NCI-H524 (cell line): ENCODE measurements at regions not wholly inside any gene's neighbourhood (a gene's known extent, or its start where the extent isn't known, plus 50 kb on each side); places are given as distances from the start of the nearest gene placed in this dataset.

ENCODE experiments used
- DNase-seq, 2 experiments: peaks; one replicate each; lab custom pipeline; 2025; lab: John Stamatoyannopoulos, UW

DNA sequence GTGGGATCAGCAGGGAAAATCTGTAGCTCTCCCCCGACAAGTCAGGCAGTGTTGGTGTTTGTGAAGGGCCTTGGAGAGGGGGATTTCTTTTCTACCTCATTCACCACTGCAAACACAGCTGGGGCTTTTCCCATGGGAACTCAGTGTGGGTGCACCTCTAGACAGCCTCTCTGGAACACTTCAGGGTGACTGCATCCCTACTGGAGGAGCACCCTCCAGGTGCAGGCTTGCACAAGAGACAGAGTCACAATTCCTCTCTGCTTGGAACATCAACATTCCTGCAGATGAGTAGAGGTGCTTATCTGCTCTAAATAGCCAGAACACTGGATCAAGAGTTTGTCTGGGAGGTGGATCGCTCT is 72.7 kb upstream of the AKAP13 start:
- no peak for DNase-seq

DNA sequence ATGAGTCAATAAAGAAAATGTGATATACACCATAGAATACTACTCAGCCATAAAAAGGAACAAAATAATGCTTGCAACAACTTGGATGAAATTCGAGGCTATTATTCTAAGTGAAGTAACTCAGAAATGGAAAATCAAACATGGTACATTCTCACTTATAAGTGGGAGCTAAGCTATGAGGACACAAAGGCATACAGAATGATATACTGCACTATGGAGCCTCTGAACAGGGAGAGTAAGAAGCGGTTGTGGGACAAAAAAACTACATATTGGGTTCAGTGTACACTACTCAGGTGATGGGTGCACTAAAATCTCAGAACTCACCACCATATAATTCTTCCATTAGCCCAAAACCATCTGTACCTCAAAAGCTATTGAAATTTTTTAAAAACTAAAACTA is 68.8 kb upstream of the AKAP13 start:
- DNase-seq: no peak

DNA sequence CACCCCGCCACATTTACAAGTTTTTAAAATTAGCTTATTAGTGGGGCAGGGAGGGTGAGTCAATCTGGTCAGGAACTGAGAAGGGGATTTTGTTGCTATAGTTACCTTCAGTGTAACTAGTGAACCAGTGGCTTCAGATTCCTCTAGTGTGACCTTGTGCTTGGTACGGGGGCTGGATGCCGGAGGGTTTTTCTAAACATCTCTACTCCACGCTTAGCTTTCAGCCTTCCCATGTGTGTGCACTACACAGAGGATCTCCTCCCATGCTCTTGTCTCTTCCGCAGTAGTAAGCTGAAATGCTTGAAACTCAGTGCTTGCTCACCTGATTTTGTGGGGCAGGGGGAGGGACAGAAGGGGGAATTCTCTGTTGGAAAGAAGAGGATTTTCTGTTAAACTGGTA is 67.9 kb upstream of the AKAP13 start:
- peak; percentile 33 to 60 for DNase-seq

DNA sequence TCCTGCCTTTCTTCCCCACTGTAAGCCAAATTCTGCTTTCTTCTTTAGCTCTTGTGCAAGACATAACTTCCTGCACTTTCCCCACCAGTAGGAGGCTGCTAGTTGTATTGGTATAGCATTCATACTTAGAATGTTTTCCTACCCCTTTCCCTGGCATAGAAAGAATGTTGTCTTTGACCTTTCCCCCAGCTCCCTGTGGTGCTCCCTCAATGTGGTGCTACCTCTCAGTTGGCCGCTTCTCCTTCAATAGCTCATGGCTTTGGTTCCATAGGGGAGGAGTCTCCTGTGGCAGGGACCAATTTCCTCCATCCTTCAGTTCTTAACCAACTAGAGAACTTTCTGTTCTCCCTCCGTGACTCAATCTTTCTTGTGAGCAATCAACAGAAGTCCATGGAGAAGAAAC is 67.5 kb upstream of the AKAP13 start:
- DNase-seq: no peak

DNA sequence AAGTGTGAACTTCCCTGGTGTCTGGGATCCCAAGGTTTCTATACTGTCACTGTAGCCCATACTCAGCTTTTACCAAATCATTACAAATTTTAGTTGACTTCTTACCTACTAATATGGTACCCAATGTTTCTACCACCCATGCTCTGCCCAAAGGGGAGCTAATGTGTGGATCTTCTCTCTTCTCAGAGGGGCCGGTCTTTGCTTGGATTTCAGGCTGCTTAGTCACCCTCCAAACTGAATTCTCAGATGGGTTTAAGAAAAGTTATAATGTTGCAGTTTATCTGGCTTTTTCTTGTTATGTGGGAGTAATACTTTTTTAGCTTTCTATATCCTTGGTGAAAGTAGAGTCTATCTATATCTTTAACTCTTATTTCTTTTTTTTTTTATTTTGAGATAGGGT is 67.1 kb upstream of the AKAP13 start:
- DNase-seq: no peak

DNA sequence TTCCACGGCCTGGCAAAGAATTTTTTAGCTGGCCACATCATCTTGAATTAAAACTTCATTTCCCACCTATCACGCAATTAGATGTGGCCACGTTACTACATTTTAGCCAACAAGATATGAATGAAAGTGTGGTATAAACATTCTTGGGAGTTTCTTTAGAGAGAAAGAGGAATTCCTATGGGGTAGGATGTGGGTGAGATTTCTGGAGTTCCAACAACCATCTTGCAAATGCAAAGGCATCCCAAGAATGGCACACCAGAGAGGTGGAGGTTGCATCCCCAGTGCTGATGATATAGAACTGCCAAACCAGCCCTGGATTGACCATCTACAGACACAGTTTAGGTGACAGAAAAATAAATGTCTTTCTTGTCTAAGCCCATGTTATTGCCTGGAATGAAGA is 66.3 kb upstream of the AKAP13 start:
- no peak for DNase-seq

DNA sequence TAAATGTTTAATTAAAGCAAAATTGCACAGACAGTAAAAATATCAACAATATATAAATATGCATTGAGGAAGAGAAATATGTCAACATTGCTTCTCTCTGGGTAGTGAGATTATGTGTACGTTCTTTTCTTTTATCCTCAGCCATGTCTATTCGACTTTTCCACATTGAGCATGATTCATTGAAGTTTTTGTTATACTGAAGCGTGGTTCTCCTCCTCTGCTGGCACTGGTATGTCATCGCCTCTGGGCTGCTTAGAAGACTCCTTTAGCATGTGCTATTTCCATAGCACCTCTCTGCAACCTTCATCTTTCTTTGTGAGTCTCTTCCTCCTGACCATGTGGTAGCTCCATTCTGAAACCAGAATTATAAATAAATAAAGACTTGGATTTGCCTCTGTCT is 65.8 kb upstream of the AKAP13 start:
- DNase-seq: no peak

DNA sequence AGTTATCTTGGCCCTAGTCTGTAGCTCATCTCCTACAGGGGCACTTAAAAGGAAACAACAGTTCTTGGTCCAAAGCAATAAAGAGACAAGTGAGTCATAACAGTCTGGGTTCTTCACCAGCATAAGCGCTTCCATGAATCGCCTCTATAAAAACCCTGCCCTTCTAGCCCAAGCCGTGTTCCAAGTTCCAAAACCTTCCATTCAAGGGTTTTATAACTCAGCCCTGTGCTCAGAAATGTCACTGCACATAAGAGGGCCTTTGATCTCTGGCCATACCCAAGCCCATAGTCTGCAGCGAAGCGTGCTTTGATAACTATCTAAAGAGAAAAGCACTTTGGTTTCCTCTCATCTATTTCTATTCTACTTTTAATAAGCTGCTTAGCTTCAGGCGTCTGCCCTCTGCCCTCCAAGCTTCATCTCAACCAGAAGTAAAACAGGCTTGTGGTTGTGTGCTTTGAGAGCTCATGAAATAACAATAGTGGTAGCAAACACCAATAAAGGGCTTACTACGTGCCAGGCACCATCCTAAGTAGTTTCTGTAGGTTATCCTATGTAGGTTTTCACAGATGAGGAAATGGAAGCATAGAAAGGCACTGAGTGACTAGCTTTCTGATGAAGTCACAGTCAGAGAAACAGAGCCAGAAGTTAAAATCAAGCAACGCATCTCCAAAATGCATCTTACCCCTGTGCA is 64.0 kb upstream of the AKAP13 start:
- DNase-seq: no peak

DNA sequence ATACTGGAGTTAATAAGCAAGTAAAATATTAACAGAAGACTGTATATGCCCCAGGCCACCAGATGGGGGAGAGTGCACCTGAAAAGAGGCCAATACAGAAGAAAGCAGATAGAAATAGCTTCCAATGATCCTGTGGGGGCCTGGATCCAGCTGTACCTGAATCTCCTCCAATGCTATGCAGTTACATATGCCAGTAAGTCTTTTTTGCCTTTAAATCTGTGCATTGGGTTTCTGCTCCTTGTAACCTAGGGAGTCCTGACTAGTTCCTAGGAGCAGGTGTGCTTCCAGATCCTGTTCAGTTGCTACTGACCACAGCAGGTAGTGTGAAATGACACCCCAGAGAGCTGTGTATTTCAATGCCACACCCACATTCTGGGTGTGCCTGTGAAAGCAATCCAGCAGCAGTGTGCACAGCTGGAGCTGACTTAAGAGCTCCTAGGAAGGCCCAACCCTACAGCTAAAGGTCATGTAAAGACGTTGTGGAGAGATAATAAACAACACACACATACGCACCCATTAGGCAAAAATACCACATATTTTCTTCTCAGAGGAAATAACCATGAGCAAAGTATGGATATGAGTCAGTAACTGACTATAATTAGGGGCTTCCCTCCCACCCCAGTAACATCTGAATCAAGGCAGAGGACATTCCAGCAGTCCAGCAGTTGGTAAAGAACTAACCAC is 62.2 kb upstream of the AKAP13 start:
- no peak for DNase-seq

DNA sequence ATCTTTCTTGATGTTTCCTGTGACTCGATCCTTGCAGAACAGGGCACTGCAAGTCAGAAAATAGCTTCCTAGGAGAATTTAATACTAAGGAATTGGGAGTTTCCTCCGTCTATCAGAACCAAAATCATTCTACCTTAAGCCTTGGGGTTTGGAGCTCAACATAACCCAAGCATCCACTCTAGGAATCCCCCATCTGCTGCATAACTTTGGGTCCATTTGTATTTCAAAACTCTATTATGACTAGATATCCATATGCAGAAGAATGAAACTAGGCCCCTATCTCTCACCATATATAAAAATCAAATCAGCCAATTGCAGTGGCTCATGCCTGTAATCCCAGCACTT is 61.7 kb upstream of the AKAP13 start:
- DNase-seq: no peak

DNA sequence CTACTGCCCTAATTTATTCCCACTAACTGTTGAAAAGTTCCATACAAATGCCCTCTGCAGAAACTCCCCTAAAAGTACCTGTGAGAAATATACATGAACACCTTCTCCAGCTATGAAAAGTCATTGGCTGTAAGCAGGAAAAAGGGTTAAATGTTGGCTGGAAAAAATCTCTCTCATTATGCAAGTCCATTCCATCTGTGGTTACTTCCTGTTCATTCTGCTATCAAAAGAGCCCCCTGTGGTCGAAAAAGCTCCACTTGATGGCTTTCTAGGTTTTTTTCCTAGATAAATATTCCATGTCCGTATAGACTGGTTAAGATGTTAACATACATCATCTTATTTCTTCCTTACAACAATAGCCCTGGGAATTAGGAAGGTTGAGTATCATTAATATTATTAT is 56.2 kb upstream of the AKAP13 start:
- no peak for DNase-seq

DNA sequence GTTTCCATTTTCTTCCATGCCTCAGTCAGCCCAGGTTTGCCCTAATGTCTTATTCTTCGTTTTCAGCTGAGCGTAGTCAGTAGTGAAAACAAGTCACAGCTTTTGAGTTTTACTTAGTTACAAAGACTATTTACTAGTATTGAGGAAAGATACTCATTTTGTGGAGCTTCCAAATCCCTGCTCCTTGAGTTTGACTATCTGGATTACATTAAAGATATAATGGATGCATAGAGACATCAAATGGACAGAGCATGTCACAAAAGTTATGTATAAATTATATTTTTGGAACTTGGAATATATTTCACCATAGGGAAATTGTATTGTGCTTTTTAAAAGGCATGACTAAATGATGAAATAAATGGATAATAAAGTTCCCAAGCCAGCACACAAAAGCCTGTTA is 54.6 kb upstream of the AKAP13 start:
- DNase-seq: no peak

DNA sequence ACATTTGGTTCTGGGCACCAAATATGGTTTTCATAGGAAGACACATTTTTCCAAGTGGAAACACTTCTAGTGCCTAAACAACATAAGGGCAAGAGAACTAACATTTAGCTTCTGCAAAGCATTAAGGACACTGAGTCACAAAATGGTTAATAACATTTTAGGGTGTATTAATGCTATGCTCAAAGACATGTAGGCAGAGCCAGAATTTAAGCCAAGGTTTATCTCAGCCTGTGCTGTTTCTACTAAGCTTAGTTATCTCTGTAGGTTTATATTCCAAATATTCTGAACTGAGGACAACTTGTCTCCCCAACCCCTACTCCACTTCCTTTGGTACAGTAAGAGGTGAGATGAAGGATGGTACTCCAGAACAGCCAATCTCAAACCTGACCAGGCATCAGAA is 54.1 kb upstream of the AKAP13 start:
- no peak for DNase-seq

DNA sequence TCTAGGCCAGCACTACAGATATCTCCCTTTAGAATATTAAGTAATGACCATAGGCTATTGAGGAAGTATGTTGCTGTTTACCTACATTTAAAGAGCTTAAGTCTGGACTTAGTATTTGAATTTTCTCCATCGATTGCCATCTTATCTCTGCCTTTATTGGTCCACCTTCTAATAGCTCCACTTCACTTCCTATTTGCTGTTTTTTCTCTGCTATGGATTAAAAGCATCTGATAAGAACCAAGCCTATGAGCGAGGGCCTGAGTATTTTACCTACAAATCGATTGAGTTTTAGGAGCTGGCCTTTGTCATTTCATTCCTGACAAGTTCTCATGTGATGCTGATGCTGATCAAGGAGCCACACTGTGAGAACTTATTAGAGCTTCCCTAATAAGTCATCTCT is 52.6 kb upstream of the AKAP13 start:
- DNase-seq: no peak

DNA sequence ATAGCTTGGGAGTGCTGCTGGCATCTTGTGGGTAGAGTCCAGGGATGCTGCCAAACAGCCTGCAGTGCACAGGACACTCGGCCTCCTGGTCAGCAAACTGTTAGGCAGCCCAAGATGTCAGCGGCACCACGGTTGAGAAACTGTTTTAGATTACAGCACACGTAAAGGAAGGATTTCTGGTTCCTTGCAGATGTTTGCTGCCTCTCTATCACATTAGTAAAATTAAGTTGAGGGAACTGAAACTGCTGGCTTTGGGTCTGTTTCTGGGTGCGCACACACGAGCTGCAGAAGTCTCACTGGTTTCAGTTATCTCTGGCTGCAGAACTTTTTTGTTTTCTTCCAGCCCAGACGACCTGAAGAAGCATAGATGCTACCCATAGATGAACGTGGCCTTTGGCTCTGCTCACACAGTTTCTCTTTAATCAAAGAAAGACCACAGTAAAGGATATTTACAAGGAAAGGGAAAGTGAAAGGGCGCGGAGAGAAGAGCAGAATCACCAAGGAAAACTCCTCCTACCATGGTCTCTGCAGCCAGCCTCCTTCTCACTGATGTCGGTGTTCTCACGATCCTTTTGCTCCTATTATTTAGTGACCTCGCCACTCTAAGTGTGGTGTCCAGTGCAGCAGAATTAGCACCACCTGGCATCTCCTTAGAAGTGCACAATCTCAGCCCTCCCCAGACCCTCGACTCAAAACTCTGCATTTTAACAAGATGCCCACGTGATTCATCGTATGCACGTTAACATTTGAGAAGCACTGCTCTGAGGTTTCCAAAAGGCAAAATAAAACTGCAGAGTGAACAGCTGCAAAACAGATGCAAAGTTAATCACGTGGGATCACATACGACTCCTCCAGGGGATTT is 50.6 kb upstream of the AKAP13 start:
- peak in 1 of 2 experiments; percentile 66 for DNase-seq
